A549 (cell line): ENCODE measurements at regions not wholly inside any gene's neighbourhood (a gene's known extent, or its start where the extent isn't known, plus 50 kb on each side); places are given as distances from the start of the nearest gene placed in this dataset.

Experiments used
- ATAC-seq, 2 experiments: fragments of 200-7000 bp in 1 of 2; fragments of >200 bp in 1 of 2; cut with Nextera tagmentation in 1 of 2; cut with Tn5 transposase in 1 of 2; 3 replicates each; pipeline versions ENCODE4 v1.8.0 to v1.9.1; 2018 to 2020; ENCODE audit warnings: mild to moderate bottlenecking in 1 of 2, moderate library complexity in 1 of 2
- CTCF ChIA-PET: fragments of 300-600 bp; sonication (Branson Sonifier 250); formaldehyde crosslinking; extraction: SDS; loops from one replicate; lab custom pipeline; 2021; ENCODE audit warnings: antibody characterized with exemption, inconsistent platforms; lab: Yijun Ruan, JAX
- POLR2A ChIA-PET: fragments of 350-600 bp; formaldehyde crosslinking; extraction: SDS; loops from one replicate; lab custom pipeline; 2021; ENCODE audit warnings: antibody characterized with exemption, inconsistent platforms; lab: Yijun Ruan, JAX
- DNase-seq, 2 experiments: peaks; one replicate each; pipeline versions ENCODE4 v3.0.0 to v3.0.0-alpha.2; 2011 to 2016; ENCODE audit warnings: low read depth in 1 of 2, low spot score in 1 of 2
- FAIRE-seq: peaks from 2 replicates; lab custom pipeline; 2011; peaks lifted over from hg19 to GRCh38; lab: Jason Lieb, UNC
- H3K27ac ChIP-seq, 2 experiments: fragments of >200 bp; sonication (Bioruptor Twin); formaldehyde crosslinking; 3 replicates each; pipeline ENCODE4 v1.5.1; 2016 to 2017
- H3K4me1 ChIP-seq: fragments of >200 bp; sonication (Bioruptor Twin); formaldehyde crosslinking; 3 replicates; pipeline ENCODE4 v1.6.1; 2016
- H3K4me2 ChIP-seq: fragments of >200 bp; sonication (Bioruptor Twin); formaldehyde crosslinking; 3 replicates; pipeline ENCODE4 v1.6.1; 2016
- H3K4me3 ChIP-seq: fragments of >200 bp; sonication (Bioruptor Twin); formaldehyde crosslinking; 3 replicates; pipeline ENCODE4 v1.5.1; 2016
- H3K9me3 ChIP-seq: fragments of >200 bp; sonication (Bioruptor Twin); formaldehyde crosslinking; 3 replicates; pipeline ENCODE4 v1.6.1; 2016
- BHLHE40 ChIP-seq: IDR thresholded peaks from 2 replicates; pipeline ENCODE4 v1.6.1; 2012; ENCODE audit warnings: low read depth, low read length, inconsistent platforms
- CBX2 ChIP-seq: fragments of 200-600 bp; sonication (generic); IDR thresholded peaks from 2 replicates; pipeline ENCODE4 v1.6.1; 2016; ENCODE audit warnings: low read depth, mild to moderate bottlenecking, borderline replicate concordance
- CBX8 ChIP-seq: fragments of 200-600 bp; sonication (generic); IDR thresholded peaks from 2 replicates; pipeline ENCODE4 v1.6.1; 2016
- CEBPB ChIP-seq, 2 experiments: fragments of >200 bp in 1 of 2; sonication (Bioruptor Twin) in 1 of 2; formaldehyde crosslinking in 1 of 2; IDR thresholded peaks; 2 replicates each; pipeline ENCODE4 v1.6.1; 2012 to 2016
- CHD2 ChIP-seq: fragments of 150-350 bp; IDR thresholded peaks from 2 replicates; pipeline ENCODE4 v1.6.1; 2014; ENCODE audit warnings: low read length; ENCODE audit not compliant: partially characterized antibody
- EHMT2 ChIP-seq: fragments of 200-600 bp; sonication (generic); IDR thresholded peaks from 2 replicates; pipeline ENCODE4 v1.6.1; 2016; ENCODE audit warnings: antibody characterized with exemption, low read depth, mild to moderate bottlenecking, moderate library complexity
- EP300 ChIP-seq, 2 experiments: fragments of >200 bp; sonication (Bioruptor Twin); formaldehyde crosslinking; IDR thresholded peaks; 2 replicates in 1 of 2; 3 replicates in 1 of 2; pipeline ENCODE4 v1.6.1; 2016 to 2017
- ESRRA ChIP-seq: fragments of 150-350 bp; IDR thresholded peaks from 2 replicates; pipeline ENCODE4 v1.6.1; 2014; ENCODE audit warnings: mild to moderate bottlenecking, low read length, borderline replicate concordance
- FOSL2 ChIP-seq, 2 experiments: fragments of 450-650 bp in 1 of 2; fragments of >200 bp in 1 of 2; sonication (Bioruptor Twin) in 1 of 2; formaldehyde crosslinking; IDR thresholded peaks; 2 replicates each; pipeline versions ENCODE4 v1.5.0 to v1.6.1; 2016 to 2020; ENCODE audit warnings: mild to moderate bottlenecking in 1 of 2, moderate library complexity in 1 of 2
- FOXS1 ChIP-seq: fragments of 250-450 bp; sonication (Bioruptor Pico); IDR thresholded peaks from 2 replicates; pipeline ENCODE4 v1.5.0; 2020; ENCODE audit warnings: mild to moderate bottlenecking, moderate library complexity
- HEYL ChIP-seq: fragments of 250-450 bp; sonication (Bioruptor Pico); IDR thresholded peaks from 2 replicates; pipeline ENCODE4 v1.8.0; 2021; ENCODE audit warnings: mild to moderate bottlenecking, moderate library complexity
- HOXA7 ChIP-seq: fragments of 250-450 bp; sonication (Bioruptor Pico); IDR thresholded peaks from 2 replicates; pipeline ENCODE4 v1.5.0; 2020; ENCODE audit warnings: mild to moderate bottlenecking, moderate library complexity
- HOXB13 ChIP-seq: fragments of 250-450 bp; sonication (Bioruptor Pico); IDR thresholded peaks from 2 replicates; pipeline ENCODE4 v1.5.0; 2020; ENCODE audit warnings: low read depth, mild to moderate bottlenecking, moderate library complexity
- HOXB5 ChIP-seq: fragments of 250-450 bp; sonication (Bioruptor Pico); IDR thresholded peaks from 2 replicates; pipeline ENCODE4 v1.5.0; 2020; ENCODE audit warnings: mild to moderate bottlenecking, moderate library complexity
- KDM1A ChIP-seq: fragments of 200-600 bp; sonication (generic); IDR thresholded peaks from 2 replicates; pipeline ENCODE4 v1.6.1; 2016; ENCODE audit warnings: low read depth, mild to moderate bottlenecking
- KDM5A ChIP-seq: fragments of 200-600 bp; sonication (generic); IDR thresholded peaks from 2 replicates; pipeline ENCODE4 v1.6.1; 2016; ENCODE audit warnings: antibody characterized with exemption, mild to moderate bottlenecking
- MAFK ChIP-seq: fragments of 450-650 bp; IDR thresholded peaks from 2 replicates; pipeline ENCODE4 v1.6.1; 2014; ENCODE audit not compliant: partially characterized antibody
- MAZ ChIP-seq: fragments of 150-350 bp; IDR thresholded peaks from 2 replicates; pipeline ENCODE4 v1.6.1; 2014; ENCODE audit warnings: antibody characterized with exemption, low read depth, low read length, borderline replicate concordance
- MYC ChIP-seq: IDR thresholded peaks from 2 replicates; pipeline ENCODE4 v1.6.1; 2012; ENCODE audit warnings: mild to moderate bottlenecking, inconsistent platforms, low read length, improper control_type of control experiment, borderline replicate concordance
- NPAS2 ChIP-seq: fragments of 250-450 bp; sonication (Bioruptor Pico); IDR thresholded peaks from 2 replicates; pipeline ENCODE4 v1.8.0; 2022; ENCODE audit warnings: mild to moderate bottlenecking, moderate library complexity, borderline replicate concordance
- RARB ChIP-seq: fragments of 250-450 bp; sonication (Bioruptor Pico); IDR thresholded peaks from 2 replicates; pipeline ENCODE4 v1.8.0; 2021; ENCODE audit warnings: mild to moderate bottlenecking, moderate library complexity
- RFX5 ChIP-seq: fragments of 450-650 bp; IDR thresholded peaks from 2 replicates; pipeline ENCODE4 v1.7.1; 2014; ENCODE audit warnings: antibody characterized with exemption, mild to moderate bottlenecking, moderate library complexity
- ZNF302 ChIP-seq: fragments of 250-450 bp; sonication (Bioruptor Pico); IDR thresholded peaks from 2 replicates; pipeline ENCODE4 v1.9.0; 2021; ENCODE audit warnings: inconsistent platforms, mild to moderate bottlenecking, moderate library complexity
- ZSCAN20 ChIP-seq: fragments of 250-450 bp; sonication (Bioruptor Pico); IDR thresholded peaks from 2 replicates; pipeline ENCODE4 v1.8.0; 2022; ENCODE audit warnings: mild to moderate bottlenecking, moderate library complexity
- WGBS: methylation state at CpG from one replicate; pipeline ENCODE4 v1.1.6; 2017; ENCODE audit errors: missing lambda C conversion rate; 5-methylcytosine and 5-hydroxymethylcytosine counted together
- TF ChIP-seq, protein P1 (sequence below): IDR thresholded peaks from 2 replicates; pipeline ENCODE4 v1.6.1; 2012; ENCODE audit warnings: low read depth, borderline replicate concordance
- TF ChIP-seq, protein P2 (sequence below): IDR thresholded peaks from 2 replicates; pipeline ENCODE4 v1.6.1; 2012
- TF ChIP-seq, protein P3 (sequence below): fragments of >200 bp; sonication (Bioruptor Twin); formaldehyde crosslinking; IDR thresholded peaks from 3 replicates; pipeline ENCODE4 v1.5.1; 2016
- TF ChIP-seq, protein P4 (sequence below): fragments of 150-350 bp; IDR thresholded peaks from 2 replicates; pipeline ENCODE4 v1.6.1; 2014; ENCODE audit warnings: low read depth, mild to moderate bottlenecking, low read length
- TF ChIP-seq, protein P5 (sequence below): fragments of 450-650 bp; IDR thresholded peaks from 2 replicates; pipeline ENCODE4 v1.6.1; 2014; ENCODE audit warnings: antibody characterized with exemption

DNA sequence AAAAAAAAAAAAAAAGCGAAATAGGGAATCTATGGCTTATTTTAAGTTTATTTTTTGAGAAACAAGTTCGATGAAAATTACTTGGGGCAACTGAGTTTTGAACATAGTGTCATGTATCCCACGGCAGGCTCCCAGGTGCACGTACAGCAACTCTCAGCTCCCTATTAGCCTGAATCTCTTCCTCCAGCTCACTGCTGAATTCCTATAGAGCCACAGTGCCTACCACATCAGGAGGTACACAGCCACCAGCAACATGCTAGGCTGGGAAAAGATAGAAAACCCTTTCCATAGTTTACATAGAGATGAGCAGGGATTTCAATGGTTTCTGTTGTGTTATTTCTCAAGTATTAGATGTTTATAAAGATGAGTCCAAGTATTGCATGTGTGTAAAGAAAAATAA, 115.9 kb upstream of the RGMB start:
- H3K27ac ChIP-seq: no peak overlapping the region
- H3K4me1 ChIP-seq: no peaks in the 10 kb centered on the region
- ChIA-PET CTCF (no interaction called here), POLR2A (no interaction called here)
- 39% methylated on average over 4 of the region's 4 CpGs for WGBS
- FAIRE-seq (no peak), ATAC-seq (no peak), DNase-seq (no peak)
- H3K4me2 ChIP-seq: no peak overlapping the region
- no peak overlapping the region for H3K4me3 ChIP-seq
- no peak for TF ChIP-seq ESRRA
- TF ChIP-seq MAZ: no peak
- TF ChIP-seq, protein P1, sequence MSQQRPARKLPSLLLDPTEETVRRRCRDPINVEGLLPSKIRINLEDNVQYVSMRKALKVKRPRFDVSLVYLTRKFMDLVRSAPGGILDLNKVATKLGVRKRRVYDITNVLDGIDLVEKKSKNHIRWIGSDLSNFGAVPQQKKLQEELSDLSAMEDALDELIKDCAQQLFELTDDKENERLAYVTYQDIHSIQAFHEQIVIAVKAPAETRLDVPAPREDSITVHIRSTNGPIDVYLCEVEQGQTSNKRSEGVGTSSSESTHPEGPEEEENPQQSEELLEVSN: no peak
- no peak for TF ChIP-seq MYC
- TF ChIP-seq NPAS2 (CRISPR knock-in tag): no peak
- TF ChIP-seq, protein P2, sequence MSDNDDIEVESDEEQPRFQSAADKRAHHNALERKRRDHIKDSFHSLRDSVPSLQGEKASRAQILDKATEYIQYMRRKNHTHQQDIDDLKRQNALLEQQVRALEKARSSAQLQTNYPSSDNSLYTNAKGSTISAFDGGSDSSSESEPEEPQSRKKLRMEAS: no peak
- TF ChIP-seq RFX5: no peak
- no peak for TF ChIP-seq FOXS1 (CRISPR knock-in tag)
- TF ChIP-seq CHD2: no peak
- TF ChIP-seq HEYL (CRISPR knock-in tag): no peak
- no peak for TF ChIP-seq EP300 (IDR thresholded peaks at IDR 0.05)
- no peak for TF ChIP-seq KDM5A
- TF ChIP-seq CBX2: no peak
- no peak for TF ChIP-seq MAFK
- no peaks in the 10 kb centered on the region for H3K9me3 ChIP-seq

DNA sequence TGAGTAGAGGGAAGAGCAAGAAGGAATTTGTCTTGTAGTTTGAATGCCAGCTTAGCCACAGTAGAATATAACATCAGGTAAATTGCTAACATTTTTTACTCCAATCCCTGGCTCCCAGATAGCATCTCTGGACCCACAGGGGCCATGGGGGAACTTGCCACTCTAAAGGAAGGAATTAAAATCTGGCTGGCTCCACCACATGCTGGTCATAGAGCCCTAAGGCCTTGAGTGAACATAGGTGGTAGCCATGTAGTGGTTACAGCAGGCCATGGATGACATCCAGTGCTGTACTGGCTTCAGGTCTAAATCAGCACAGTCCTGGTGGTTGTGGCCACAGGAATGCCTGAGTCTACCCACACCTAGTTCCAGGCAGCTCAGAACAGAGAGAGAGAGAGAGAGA, 109.9 kb upstream of the RGMB start:
- ChIA-PET CTCF (no interaction called here), POLR2A (no interaction called here)
- TF ChIP-seq FOXS1 (CRISPR knock-in tag) (no peak), HOXB5 (CRISPR knock-in tag) (no peak), ZSCAN20 (no peak), CHD2 (no peak), KDM1A (no peak), CBX8 (no peak), CBX2 (no peak), HOXB13 (CRISPR knock-in tag) (no peak), HOXA7 (no peak)
- TF ChIP-seq, protein P1: no peak
- TF ChIP-seq, protein P3, sequence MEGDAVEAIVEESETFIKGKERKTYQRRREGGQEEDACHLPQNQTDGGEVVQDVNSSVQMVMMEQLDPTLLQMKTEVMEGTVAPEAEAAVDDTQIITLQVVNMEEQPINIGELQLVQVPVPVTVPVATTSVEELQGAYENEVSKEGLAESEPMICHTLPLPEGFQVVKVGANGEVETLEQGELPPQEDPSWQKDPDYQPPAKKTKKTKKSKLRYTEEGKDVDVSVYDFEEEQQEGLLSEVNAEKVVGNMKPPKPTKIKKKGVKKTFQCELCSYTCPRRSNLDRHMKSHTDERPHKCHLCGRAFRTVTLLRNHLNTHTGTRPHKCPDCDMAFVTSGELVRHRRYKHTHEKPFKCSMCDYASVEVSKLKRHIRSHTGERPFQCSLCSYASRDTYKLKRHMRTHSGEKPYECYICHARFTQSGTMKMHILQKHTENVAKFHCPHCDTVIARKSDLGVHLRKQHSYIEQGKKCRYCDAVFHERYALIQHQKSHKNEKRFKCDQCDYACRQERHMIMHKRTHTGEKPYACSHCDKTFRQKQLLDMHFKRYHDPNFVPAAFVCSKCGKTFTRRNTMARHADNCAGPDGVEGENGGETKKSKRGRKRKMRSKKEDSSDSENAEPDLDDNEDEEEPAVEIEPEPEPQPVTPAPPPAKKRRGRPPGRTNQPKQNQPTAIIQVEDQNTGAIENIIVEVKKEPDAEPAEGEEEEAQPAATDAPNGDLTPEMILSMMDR: no peak
- DNase-seq: no peak
- Histone ChIP-seq H3K4me1 (no peaks in the 10 kb centered on the region), H3K4me2 (no peak overlapping the region), H3K27ac (no peak overlapping the region), H3K9me3 (no peaks in the 10 kb centered on the region), H3K4me3 (no peak overlapping the region)
- FAIRE-seq: no peak
- no peak for ATAC-seq

DNA sequence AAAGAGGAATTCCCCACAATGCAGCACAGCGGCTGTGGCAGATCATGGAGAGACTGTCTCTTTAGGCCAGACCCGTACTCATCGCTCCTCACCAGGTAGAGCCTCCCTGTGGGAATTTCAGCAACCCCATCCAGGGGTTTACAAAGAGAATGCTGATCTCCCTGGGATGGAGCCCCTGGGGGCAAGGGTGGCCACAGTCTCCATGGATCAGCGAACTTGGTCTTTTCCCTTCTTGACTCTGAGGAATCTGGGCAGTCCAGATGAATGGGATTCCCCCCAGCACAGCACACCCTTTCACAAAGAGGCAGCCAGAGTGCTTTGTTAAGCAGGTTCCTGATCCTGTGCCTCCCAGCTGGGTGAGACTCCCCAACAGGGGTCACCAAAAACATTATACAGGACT, 108.7 kb upstream of the RGMB start:
- H3K4me2 ChIP-seq: no peak overlapping the region
- WGBS: 11% methylated on average over 1 of the region's 4 CpGs
- no peak for DNase-seq
- no peaks in the 10 kb centered on the region for H3K9me3 ChIP-seq
- CTCF ChIA-PET: no interaction called here
- H3K27ac ChIP-seq: no peak overlapping the region
- no peak for ATAC-seq
- H3K4me1 ChIP-seq: no peaks in the 10 kb centered on the region
- POLR2A ChIA-PET: no interaction called here
- no peak overlapping the region for H3K4me3 ChIP-seq
- FAIRE-seq: no peak
- TF ChIP-seq ESRRA (no peak), EP300 (IDR thresholded peaks at IDR 0.05) (no peak), ZNF302 (CRISPR knock-in tag) (no peak), FOSL2 (IDR thresholded peaks at IDR 0.05) (no peak), FOSL2 (CRISPR knock-in tag; IDR thresholded peaks at IDR 0.05) (no peak), BHLHE40 (no peak), RARB (CRISPR knock-in tag) (no peak), EHMT2 (no peak), CEBPB (IDR thresholded peaks at IDR 0.05) (no peak), CBX8 (no peak), MYC (no peak)
- TF ChIP-seq, protein P1: no peak
- TF ChIP-seq, protein P4, sequence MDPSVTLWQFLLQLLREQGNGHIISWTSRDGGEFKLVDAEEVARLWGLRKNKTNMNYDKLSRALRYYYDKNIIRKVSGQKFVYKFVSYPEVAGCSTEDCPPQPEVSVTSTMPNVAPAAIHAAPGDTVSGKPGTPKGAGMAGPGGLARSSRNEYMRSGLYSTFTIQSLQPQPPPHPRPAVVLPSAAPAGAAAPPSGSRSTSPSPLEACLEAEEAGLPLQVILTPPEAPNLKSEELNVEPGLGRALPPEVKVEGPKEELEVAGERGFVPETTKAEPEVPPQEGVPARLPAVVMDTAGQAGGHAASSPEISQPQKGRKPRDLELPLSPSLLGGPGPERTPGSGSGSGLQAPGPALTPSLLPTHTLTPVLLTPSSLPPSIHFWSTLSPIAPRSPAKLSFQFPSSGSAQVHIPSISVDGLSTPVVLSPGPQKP: no peak
- TF ChIP-seq, protein P5, sequence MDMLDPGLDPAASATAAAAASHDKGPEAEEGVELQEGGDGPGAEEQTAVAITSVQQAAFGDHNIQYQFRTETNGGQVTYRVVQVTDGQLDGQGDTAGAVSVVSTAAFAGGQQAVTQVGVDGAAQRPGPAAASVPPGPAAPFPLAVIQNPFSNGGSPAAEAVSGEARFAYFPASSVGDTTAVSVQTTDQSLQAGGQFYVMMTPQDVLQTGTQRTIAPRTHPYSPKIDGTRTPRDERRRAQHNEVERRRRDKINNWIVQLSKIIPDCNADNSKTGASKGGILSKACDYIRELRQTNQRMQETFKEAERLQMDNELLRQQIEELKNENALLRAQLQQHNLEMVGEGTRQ: no peak
